H1 (cell line): ENCODE measurements at regions not wholly inside any gene's neighbourhood (a gene's known extent, or its start where the extent isn't known, plus 50 kb on each side); places are given as distances from the start of the nearest gene placed in this dataset.

Experiments
- CTCF ChIA-PET: fragments of 300-600 bp; sonication (Branson Sonifier 250); formaldehyde crosslinking; loops from one replicate; lab custom pipeline; 2021; ENCODE audit not compliant: partially characterized antibody; lab: Charles Lee
- POLR2A ChIA-PET: fragments of 300-600 bp; sonication (Branson Sonifier 250); formaldehyde crosslinking; loops from one replicate; lab custom pipeline; 2021; ENCODE audit warnings: inconsistent platforms; ENCODE audit not compliant: partially characterized antibody; lab: Charles Lee
- DNase-seq, 2 experiments: peaks; one replicate each; pipeline versions ENCODE4 v3.0.0 to v3.0.0-alpha.2; 2010 to 2022; ENCODE audit warnings: low spot score in 2 of 2, low read depth in 1 of 2, mixed read lengths in 1 of 2
- FAIRE-seq: peaks from 2 replicates; lab custom pipeline; 2011; peaks lifted over from hg19 to GRCh38; lab: Jason Lieb, UNC
- H2AFZ ChIP-seq: 2 replicates; pipeline ENCODE4 v1.8.1; 2012; ENCODE audit warnings: low read length, inconsistent platforms
- H2AK5ac ChIP-seq: 2 replicates; pipeline ENCODE4 v1.6.1; 2013; ENCODE audit warnings: low read depth, low read length
- H2BK120ac ChIP-seq: replicated peaks from 2 replicates; pipeline ENCODE3; 2013; ENCODE audit warnings: low read depth, low read length, inconsistent platforms
- H2BK12ac ChIP-seq: 2 replicates; pipeline ENCODE4 v1.6.1; 2013; ENCODE audit warnings: low read depth, low read length
- H2BK15ac ChIP-seq: 2 replicates; pipeline ENCODE4 v1.6.1; 2013; ENCODE audit warnings: low read length
- H2BK20ac ChIP-seq: 2 replicates; pipeline ENCODE4 v1.6.1; 2013; ENCODE audit warnings: low read length
- H2BK5ac ChIP-seq: 2 replicates; pipeline ENCODE4 v1.6.1; 2013; ENCODE audit warnings: low read depth, low read length
- H3K14ac ChIP-seq: 2 replicates; pipeline ENCODE4 v1.6.1; 2013; ENCODE audit warnings: inconsistent platforms; ENCODE audit not compliant: insufficient read length
- H3K18ac ChIP-seq: 2 replicates; pipeline ENCODE4 v1.6.1; 2013; ENCODE audit warnings: low read length; ENCODE audit errors: extremely low read depth
- H3K23ac ChIP-seq: 2 replicates; pipeline ENCODE4 v1.6.1; 2013; ENCODE audit warnings: inconsistent platforms; ENCODE audit not compliant: insufficient read length
- H3K23me2 ChIP-seq: 2 replicates; pipeline ENCODE4 v1.6.1; 2013; ENCODE audit warnings: low read depth, low read length
- H3K27ac ChIP-seq: 2 replicates; pipeline ENCODE4 v1.6.1; 2011; ENCODE audit warnings: low read depth, low read length, inconsistent platforms
- H3K27me3 ChIP-seq, 4 experiments: replicated peaks in 1 of 4; 1 replicate in 1 of 4; 2 replicates in 3 of 4; pipeline versions ENCODE4 v1.6.1 to v1.8.1; 2011 to 2013; ENCODE audit warnings: low read length in 3 of 4, mild to moderate bottlenecking in 3 of 4, inconsistent platforms in 2 of 4, mixed read lengths in 2 of 4, moderate library complexity in 1 of 4; ENCODE audit not compliant: control insufficient read depth in 3 of 4, insufficient read depth in 3 of 4; ENCODE audit errors: extremely low read depth in 1 of 4
- H3K36me3 ChIP-seq, 4 experiments: 2 replicates each; pipeline versions ENCODE4 v1.6.1 to v1.8.1; 2011 to 2013; ENCODE audit warnings: mild to moderate bottlenecking in 4 of 4, low read length in 3 of 4, moderate library complexity in 2 of 4, control low read depth in 1 of 4, inconsistent platforms in 1 of 4; ENCODE audit not compliant: insufficient read depth in 4 of 4, control insufficient read depth in 2 of 4
- H3K4ac ChIP-seq: replicated peaks from 2 replicates; pipeline ENCODE3; 2013; ENCODE audit warnings: low read length, low read depth, mixed read lengths, inconsistent platforms; ENCODE audit not compliant: insufficient read length
- H3K4me1 ChIP-seq, 4 experiments: replicated peaks in 1 of 4; 1 replicate in 1 of 4; 2 replicates in 3 of 4; pipeline versions ENCODE4 v1.6.1 to v1.8.1; 2011 to 2013; ENCODE audit warnings: low read length in 3 of 4, inconsistent platforms in 2 of 4, mixed read lengths in 1 of 4; ENCODE audit not compliant: insufficient read depth in 4 of 4, control insufficient read depth in 3 of 4
- H3K4me2 ChIP-seq, 2 experiments: 2 replicates each; pipeline versions ENCODE4 v1.6.1 to v1.8.1; 2011 to 2013; ENCODE audit warnings: low read depth in 2 of 2, low read length in 2 of 2, control low read depth in 1 of 2, inconsistent platforms in 1 of 2, mild to moderate bottlenecking in 1 of 2; ENCODE audit not compliant: insufficient read depth in 1 of 2
- H3K4me3 ChIP-seq, 4 experiments: fragments of 200-600, 300-600 bp in 1 of 4; sonication (generic), shearing (Covaris generic), sonication (Bioruptor Twin) in 1 of 4; 2 replicates each; pipeline versions ENCODE4 v1.5.1 to v1.8.1; 2011 to 2016; ENCODE audit warnings: low read length in 4 of 4, low read depth in 3 of 4, control low read depth in 2 of 4, inconsistent platforms in 2 of 4, mild to moderate bottlenecking in 2 of 4, mixed read lengths in 1 of 4, moderate library complexity in 1 of 4; ENCODE audit not compliant: insufficient read depth in 2 of 4; ENCODE audit errors: extremely low read depth in 1 of 4
- H3K56ac ChIP-seq: replicated peaks from 2 replicates; pipeline ENCODE3; 2013; ENCODE audit warnings: low read depth, mild to moderate bottlenecking, mixed read lengths, low read length, inconsistent platforms; ENCODE audit not compliant: insufficient read length
- H3K79me1 ChIP-seq: 2 replicates; pipeline ENCODE4 v1.6.1; 2013; ENCODE audit warnings: low read depth, low read length, control low read depth
- H3K79me2 ChIP-seq, 2 experiments: 2 replicates each; pipeline versions ENCODE4 v1.6.1 to v1.8.1; 2012 to 2013; ENCODE audit warnings: low read length in 2 of 2, mild to moderate bottlenecking in 2 of 2, inconsistent platforms in 1 of 2; ENCODE audit not compliant: insufficient read depth in 2 of 2, control insufficient read depth in 1 of 2
- H3K9ac ChIP-seq, 4 experiments: replicated peaks in 1 of 4; 1 replicate in 1 of 4; 2 replicates in 3 of 4; pipeline versions ENCODE4 v1.6.1 to v1.8.1; 2011 to 2013; ENCODE audit warnings: low read depth in 3 of 4, low read length in 3 of 4, control low read depth in 2 of 4, mild to moderate bottlenecking in 2 of 4, moderate library complexity in 2 of 4, inconsistent platforms in 1 of 4; ENCODE audit errors: extremely low read depth in 1 of 4
- H3K9me3 ChIP-seq, 2 experiments: 2 replicates each; pipeline versions ENCODE4 v1.6.1 to v1.8.1; 2012 to 2013; ENCODE audit warnings: mild to moderate bottlenecking in 2 of 2, moderate library complexity in 2 of 2, control low read depth in 1 of 2, inconsistent platforms in 1 of 2, low read depth in 1 of 2, low read length in 1 of 2, mixed read lengths in 1 of 2; ENCODE audit not compliant: insufficient read depth in 2 of 2
- H4K20me1 ChIP-seq, 2 experiments: replicated peaks in 1 of 2; 2 replicates each; pipeline versions ENCODE3 to v1.8.1; 2011 to 2013; ENCODE audit warnings: inconsistent platforms in 2 of 2, low read length in 2 of 2, mild to moderate bottlenecking in 1 of 2; ENCODE audit not compliant: insufficient read depth in 2 of 2, control insufficient read depth in 1 of 2
- H4K5ac ChIP-seq: 2 replicates; pipeline ENCODE4 v1.6.1; 2013; ENCODE audit warnings: low read length, low read depth, mixed read lengths, inconsistent platforms; ENCODE audit not compliant: insufficient read length
- H4K8ac ChIP-seq: 2 replicates; pipeline ENCODE4 v1.8.0; 2013; ENCODE audit warnings: mild to moderate bottlenecking, moderate library complexity, low read length, inconsistent platforms; ENCODE audit not compliant: insufficient read depth; ENCODE audit errors: extremely low read depth
- H4K91ac ChIP-seq: replicated peaks from 2 replicates; pipeline ENCODE3; 2013; ENCODE audit warnings: low read length, mixed read lengths, inconsistent platforms; ENCODE audit not compliant: insufficient read length
- ATF2 ChIP-seq: IDR thresholded peaks from 2 replicates; pipeline ENCODE4 v1.6.1; 2012; ENCODE audit warnings: low read length, inconsistent platforms
- CEBPB ChIP-seq: IDR thresholded peaks from 2 replicates; pipeline ENCODE4 v1.6.1; 2012; ENCODE audit warnings: low read depth, low read length
- CREB1 ChIP-seq: IDR thresholded peaks from 2 replicates; pipeline ENCODE4 v1.6.1; 2012; ENCODE audit warnings: inconsistent platforms
- EZH2 ChIP-seq: fragments of 200-600 bp; sonication (generic); IDR thresholded peaks from 2 replicates; pipeline ENCODE4 v1.7.1; 2012; ENCODE audit warnings: low read depth, mild to moderate bottlenecking, moderate library complexity, low read length, inconsistent platforms; ENCODE audit not compliant: severe bottlenecking
- JUND ChIP-seq: IDR thresholded peaks from 2 replicates; pipeline ENCODE4 v1.6.1; 2011; ENCODE audit warnings: mild to moderate bottlenecking, improper control_type of control experiment, low read length
- NRF1 ChIP-seq: IDR thresholded peaks from 2 replicates; pipeline ENCODE4 v1.6.1; 2011; ENCODE audit warnings: mild to moderate bottlenecking, low read depth, low read length, improper control_type of control experiment
- RAD21 ChIP-seq, 2 experiments: IDR thresholded peaks in 1 of 2; conservative IDR thresholded peaks in 1 of 2; 2 replicates each; pipeline ENCODE4 v1.6.1; 2011; ENCODE audit warnings: low read depth in 2 of 2, low read length in 2 of 2, improper control_type of control experiment in 1 of 2, inconsistent platforms in 1 of 2, mild to moderate bottlenecking in 1 of 2, moderate library complexity in 1 of 2
- RNF2 ChIP-seq: fragments of 200-900, 300-1000 bp; sonication (generic); IDR thresholded peaks from 2 replicates; pipeline ENCODE4 v1.7.1; 2016; ENCODE audit warnings: borderline replicate concordance, low read depth, mild to moderate bottlenecking, antibody characterized with exemption, low read length; ENCODE audit not compliant: poor library complexity, severe bottlenecking; ENCODE audit errors: missing control alignments
- RXRA ChIP-seq: IDR thresholded peaks from 2 replicates; pipeline ENCODE4 v1.6.1; 2011; ENCODE audit warnings: low read depth, mild to moderate bottlenecking, low read length, moderate library complexity; ENCODE audit not compliant: insufficient read depth
- SRF ChIP-seq: IDR thresholded peaks from 2 replicates; pipeline ENCODE4 v1.6.1; 2011; ENCODE audit warnings: mild to moderate bottlenecking, low read depth, low read length, moderate library complexity
- SUZ12 ChIP-seq: fragments of 200-600 bp; sonication (generic); IDR thresholded peaks from 2 replicates; pipeline ENCODE4 v1.6.1; 2012; ENCODE audit warnings: mild to moderate bottlenecking, inconsistent platforms, low read length, moderate library complexity, mixed read lengths
- TEAD4 ChIP-seq: IDR thresholded peaks from 2 replicates; pipeline ENCODE4 v1.6.1; 2012; ENCODE audit warnings: low read depth, low read length, inconsistent platforms, mixed read lengths
- WGBS, 2 experiments: shearing (Covaris generic) in 1 of 2; methylation state at CpG; one replicate each; pipeline versions ENCODE4 v1.1.6 to v1.1.7; 2013 to 2015; ENCODE audit warnings: low lambda C conversion rate in 2 of 2, mixed read lengths in 2 of 2, inconsistent platforms in 1 of 2, low coverage in 1 of 2, missing lambda C conversion rate in 1 of 2; ENCODE audit not compliant: insufficient replicate concordance in 2 of 2, insufficient coverage in 1 of 2, insufficient read length in 1 of 2; ENCODE audit errors: extremely low coverage in 1 of 2, missing lambda C conversion rate in 1 of 2; 5-methylcytosine and 5-hydroxymethylcytosine counted together

- no peaks in the 10 kb centered on the region for H4K20me1 ChIP-seq
- no peak for TF ChIP-seq RNF2
- TF ChIP-seq RXRA: no peak
- no peak for TF ChIP-seq ATF2
- TF ChIP-seq JUND: no peak
- no peak for TF ChIP-seq SRF
- no peak for TF ChIP-seq CREB1
- no peak for TF ChIP-seq CEBPB
- no peak for TF ChIP-seq TEAD4
- TF ChIP-seq NRF1: no peak
- no peak for TF ChIP-seq EZH2
- no peak for TF ChIP-seq RAD21 (IDR thresholded peaks at IDR 0.05 in 1 of 2, conservative IDR thresholded peaks at IDR 0.05 in 1 of 2; ENCODE audit: low read depth in 2 of 2, low read length in 2 of 2)
- no peak for TF ChIP-seq SUZ12
Observed at GRCh38 chr10:2979306-2979705, 88.0 kb upstream of the PFKP start.

More at GRCh38 chr10:2979306-2979705, 88.0 kb upstream of the PFKP start:
- H2BK120ac ChIP-seq: no peak overlapping the region
- WGBS, 2 experiments: 90% methylated on average over 8 of the region's 8 CpGs; no CpG with 5 or more reads in 1 of the 2 experiments
- FAIRE-seq (no peak), DNase-seq (no peak)
- no peak overlapping the region for H4K8ac ChIP-seq
- no peaks in the 10 kb centered on the region for H3K79me2 ChIP-seq
- H3K23me2 ChIP-seq: no peaks in the 10 kb centered on the region
- H3K23ac ChIP-seq: no peak overlapping the region
- no peak overlapping the region for H2BK12ac ChIP-seq
- H3K36me3 ChIP-seq: no peaks in the 10 kb centered on the region
- no peak overlapping the region for H4K91ac ChIP-seq
- H2AFZ ChIP-seq: no peak overlapping the region; the same call in 1 of the 2 replicates
- no peaks in the 10 kb centered on the region for H3K79me1 ChIP-seq
- no peak overlapping the region for H3K27ac ChIP-seq
- no peak overlapping the region for H3K4me2 ChIP-seq
- ChIA-PET POLR2A (no interaction called here), CTCF (interaction anchor here (0.6 to 6.0 kb wide), 4 partner anchors 10 to 64 kb away, joined by 3 to 59 read pairs (median 12); no protein-coding TSS in a partner anchor)
- no peaks in the 10 kb centered on the region for H3K9me3 ChIP-seq
- no peak overlapping the region for H3K56ac ChIP-seq
- no peaks in the 10 kb centered on the region for H3K27me3 ChIP-seq
- H3K4ac ChIP-seq: no peak overlapping the region
- no peak overlapping the region for H2BK5ac ChIP-seq
- no peak overlapping the region for H3K9ac ChIP-seq
- no peak overlapping the region for H2BK20ac ChIP-seq
- H3K14ac ChIP-seq: no peak overlapping the region
- no peak overlapping the region for H3K4me3 ChIP-seq
- no peak overlapping the region for H2AK5ac ChIP-seq
- no peak overlapping the region for H2BK15ac ChIP-seq
- H3K18ac ChIP-seq: no peak overlapping the region
- 0 out of 7 replicates have a peak, but pooled peaks cover 0 to 2% (median 0%) of the 10 kb centered on the region in 4 experiments for H3K4me1 ChIP-seq
- no peak overlapping the region for H4K5ac ChIP-seq
